ENCODE measurements at regions not wholly inside any gene's neighbourhood (a gene's known extent, or its start where the extent isn't known, plus 50 kb on each side); places are given as distances from the start of the nearest gene placed in this dataset.

DNA sequence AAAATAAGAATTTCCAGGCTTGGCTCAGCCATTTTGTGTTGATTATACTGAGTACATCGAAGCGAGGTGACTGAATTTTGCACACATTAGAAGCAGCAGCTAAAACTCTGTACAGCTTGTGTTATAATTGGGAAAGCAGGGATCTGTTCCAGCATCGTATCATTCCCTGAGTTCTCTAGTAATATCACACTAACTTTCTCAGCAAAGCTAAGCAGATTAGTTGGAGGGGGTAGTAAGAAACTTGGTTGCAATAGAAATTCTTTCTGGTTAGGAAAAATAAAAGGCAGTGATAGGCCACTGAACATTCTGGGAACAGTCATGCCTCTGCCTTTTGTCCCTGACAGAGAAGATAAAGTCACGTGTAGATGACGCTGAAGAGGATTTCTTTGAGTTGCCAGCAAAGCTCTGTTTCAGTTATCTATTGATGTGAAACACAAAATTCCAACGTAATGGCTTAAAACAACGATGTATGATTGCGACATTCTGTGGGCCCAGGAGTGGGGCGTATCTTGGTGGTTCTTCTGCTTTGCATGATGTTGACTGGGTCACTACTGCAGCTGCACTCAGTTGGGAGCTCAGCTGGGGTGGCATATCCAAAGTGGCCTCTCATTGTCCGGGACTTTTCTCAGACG lies 202.1 kb upstream of the MEX3C start:
- Mint-ChIP-seq H3K27me3 (ENCODE audit: low read depth) (no peaks in the 10 kb centered on the region), H3K36me3 (ENCODE audit: insufficient read depth in 1 of 3, low read depth in 3 of 3) (no peaks in the 10 kb centered on the region), H3K9me3 (no peaks in the 10 kb centered on the region; a peak in 2 of 5 replicates), H3K4me1 (peaks cover 38 to 39% of the 10 kb centered on the region in 2 experiments), H3K27ac (peak overlapping the region in 1 of 3 experiments; percentile 17; a peak in 1 of 7 replicates), H3K4me3 (no peak overlapping the region)
- Histone ChIP-seq H2BK120ac (ENCODE audit: low read depth, low read length, poor library complexity, severe bottlenecking) (no peak overlapping the region), H3K79me1 (ENCODE audit: insufficient read depth, low read depth, low read length, poor library complexity, severe bottlenecking) (no peaks in the 10 kb centered on the region), H3K4ac (ENCODE audit: low read depth, low read length) (no peak overlapping the region), H2BK15ac (ENCODE audit: low read depth, low read length) (no peak overlapping the region), H3K9ac (ENCODE audit: extremely low read depth, insufficient read length, low read length) (no peak overlapping the region), H3K23me2 (ENCODE audit: insufficient read length, low read depth, low read length, poor library complexity, severe bottlenecking) (no peaks in the 10 kb centered on the region), H4K8ac (replicated peaks; ENCODE audit: insufficient read length, low read depth, low read length) (no peak overlapping the region), H4K20me1 (ENCODE audit: control insufficient read depth, insufficient read depth, insufficient read length) (no peaks in the 10 kb centered on the region), H3K4me2 (ENCODE audit: insufficient read depth, insufficient read length, low read length) (no peak overlapping the region), H2BK12ac (ENCODE audit: insufficient read length, low read depth, low read length) (no peak overlapping the region), H3K18ac (ENCODE audit: insufficient read length, low read depth, low read length) (no peak overlapping the region), H3K27ac (ENCODE audit: insufficient read length, low read depth, low read length) (no peak overlapping the region), H3K4me1 (ENCODE audit: insufficient read depth, low read length) (peaks cover 3% of the 10 kb centered on the region; the same call in 1 of the 2 replicates), H2BK20ac (ENCODE audit: low read depth, low read length, poor library complexity, severe bottlenecking) (no peak overlapping the region), H3K79me2 (ENCODE audit: insufficient read depth, low read length) (no peaks in the 10 kb centered on the region), H2AK5ac (ENCODE audit: insufficient read length, low read length) (no peak overlapping the region), H2BK5ac (ENCODE audit: insufficient read length, low read length) (no peak overlapping the region), H3K23ac (ENCODE audit: insufficient read length, low read depth, low read length) (no peak overlapping the region), H3K27me3 (ENCODE audit: insufficient read depth, low read length) (no peaks in the 10 kb centered on the region), H2AFZ (ENCODE audit: low read length) (no peak overlapping the region), H3K9me3 (ENCODE audit: control insufficient read depth, low read depth, low read length) (no peaks in the 10 kb centered on the region), H3K56ac (ENCODE audit: insufficient read length, low read depth, low read length) (no peak overlapping the region), H3T11ph (ENCODE audit: low read length) (no peak overlapping the region), H3K14ac (ENCODE audit: insufficient read depth, low read length) (no peak overlapping the region), H4K91ac (ENCODE audit: insufficient read length, low read depth, low read length) (no peak overlapping the region), H4K5ac (ENCODE audit: insufficient read length, low read depth, low read length) (no peak overlapping the region)
- no CpG with 5 or more reads among the region's 11 CpGs for WGBS (ENCODE audit: extremely low coverage, insufficient read length, low lambda C conversion rate)
- no peak for DNase-seq
- TF ChIP-seq, protein P1, sequence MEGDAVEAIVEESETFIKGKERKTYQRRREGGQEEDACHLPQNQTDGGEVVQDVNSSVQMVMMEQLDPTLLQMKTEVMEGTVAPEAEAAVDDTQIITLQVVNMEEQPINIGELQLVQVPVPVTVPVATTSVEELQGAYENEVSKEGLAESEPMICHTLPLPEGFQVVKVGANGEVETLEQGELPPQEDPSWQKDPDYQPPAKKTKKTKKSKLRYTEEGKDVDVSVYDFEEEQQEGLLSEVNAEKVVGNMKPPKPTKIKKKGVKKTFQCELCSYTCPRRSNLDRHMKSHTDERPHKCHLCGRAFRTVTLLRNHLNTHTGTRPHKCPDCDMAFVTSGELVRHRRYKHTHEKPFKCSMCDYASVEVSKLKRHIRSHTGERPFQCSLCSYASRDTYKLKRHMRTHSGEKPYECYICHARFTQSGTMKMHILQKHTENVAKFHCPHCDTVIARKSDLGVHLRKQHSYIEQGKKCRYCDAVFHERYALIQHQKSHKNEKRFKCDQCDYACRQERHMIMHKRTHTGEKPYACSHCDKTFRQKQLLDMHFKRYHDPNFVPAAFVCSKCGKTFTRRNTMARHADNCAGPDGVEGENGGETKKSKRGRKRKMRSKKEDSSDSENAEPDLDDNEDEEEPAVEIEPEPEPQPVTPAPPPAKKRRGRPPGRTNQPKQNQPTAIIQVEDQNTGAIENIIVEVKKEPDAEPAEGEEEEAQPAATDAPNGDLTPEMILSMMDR (conservative IDR thresholded peaks at IDR 0.05) = no peak
